ENCODE measurements at regions not wholly inside any gene's neighbourhood (a gene's known extent, or its start where the extent isn't known, plus 50 kb on each side); places are given as distances from the start of the nearest gene placed in this dataset.

DNA sequence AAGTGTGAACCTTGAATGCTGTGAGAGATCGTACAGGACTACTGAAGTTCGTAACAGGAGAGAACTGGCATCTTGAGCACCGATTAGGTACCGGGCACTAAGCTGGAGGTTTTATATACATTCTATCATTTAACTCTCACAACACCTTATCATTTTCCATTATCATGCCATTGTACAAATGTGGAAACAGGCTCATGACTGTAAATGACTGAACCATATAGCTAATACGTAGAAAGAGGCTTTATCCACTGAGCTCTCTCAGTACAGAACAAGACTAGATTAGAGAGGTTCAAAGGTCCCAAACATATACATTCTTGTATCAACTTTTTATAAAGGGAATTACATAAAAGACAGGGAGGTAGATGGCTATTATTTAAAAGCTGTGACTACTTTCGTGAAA is 130.6 kb downstream of the CEP57L1 start:
- DNase-seq = no peak
- Histone ChIP-seq H3K27ac (no peak overlapping the region), H3K27me3 (no peaks in the 10 kb centered on the region), H3K4me1 (no peaks in the 10 kb centered on the region), H3K9me3 (no peaks in the 10 kb centered on the region), H3K36me3 (no peaks in the 10 kb centered on the region), H3K4me3 (no peak overlapping the region)
- no peak for ATAC-seq
- intact Hi-C loops (cut with DNase I) = no loop called here
- WGBS (ENCODE audit: insufficient coverage, low coverage, low lambda C conversion rate, missing lambda C conversion rate) = 89% methylated on average over 6 of the region's 6 CpGs
- TF ChIP-seq POLR2A (IDR thresholded peaks at IDR 0.05) = no peak
- TF ChIP-seq, protein P1, sequence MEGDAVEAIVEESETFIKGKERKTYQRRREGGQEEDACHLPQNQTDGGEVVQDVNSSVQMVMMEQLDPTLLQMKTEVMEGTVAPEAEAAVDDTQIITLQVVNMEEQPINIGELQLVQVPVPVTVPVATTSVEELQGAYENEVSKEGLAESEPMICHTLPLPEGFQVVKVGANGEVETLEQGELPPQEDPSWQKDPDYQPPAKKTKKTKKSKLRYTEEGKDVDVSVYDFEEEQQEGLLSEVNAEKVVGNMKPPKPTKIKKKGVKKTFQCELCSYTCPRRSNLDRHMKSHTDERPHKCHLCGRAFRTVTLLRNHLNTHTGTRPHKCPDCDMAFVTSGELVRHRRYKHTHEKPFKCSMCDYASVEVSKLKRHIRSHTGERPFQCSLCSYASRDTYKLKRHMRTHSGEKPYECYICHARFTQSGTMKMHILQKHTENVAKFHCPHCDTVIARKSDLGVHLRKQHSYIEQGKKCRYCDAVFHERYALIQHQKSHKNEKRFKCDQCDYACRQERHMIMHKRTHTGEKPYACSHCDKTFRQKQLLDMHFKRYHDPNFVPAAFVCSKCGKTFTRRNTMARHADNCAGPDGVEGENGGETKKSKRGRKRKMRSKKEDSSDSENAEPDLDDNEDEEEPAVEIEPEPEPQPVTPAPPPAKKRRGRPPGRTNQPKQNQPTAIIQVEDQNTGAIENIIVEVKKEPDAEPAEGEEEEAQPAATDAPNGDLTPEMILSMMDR (IDR thresholded peaks at IDR 0.05) = no peak

DNA sequence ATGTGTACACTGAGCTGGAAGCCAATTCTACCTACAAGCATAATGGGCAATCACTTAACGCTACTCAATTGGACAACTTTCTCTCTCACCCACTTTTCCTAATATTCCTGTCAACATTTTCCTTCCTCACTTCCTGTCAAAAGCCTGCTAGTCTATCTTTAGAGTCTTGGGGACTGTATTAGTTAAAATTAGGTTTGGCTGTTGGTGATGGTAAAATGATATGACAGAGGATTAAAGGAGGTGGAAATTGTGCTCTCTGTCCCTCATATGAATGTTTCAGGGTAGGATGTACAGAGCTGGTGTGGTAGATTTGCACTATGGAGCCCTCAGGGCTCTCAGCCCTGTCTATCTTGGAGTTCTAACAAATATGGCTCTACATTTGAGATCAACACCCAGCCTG is 129.7 kb downstream of the CEP57L1 start:
- H3K36me3 ChIP-seq = no peaks in the 10 kb centered on the region
- DNase-seq = no peak
- no peak overlapping the region for H3K4me3 ChIP-seq
- H3K27ac ChIP-seq = no peak overlapping the region
- ATAC-seq = no peak
- no peaks in the 10 kb centered on the region for H3K4me1 ChIP-seq
- H3K9me3 ChIP-seq = no peaks in the 10 kb centered on the region
- TF ChIP-seq POLR2A (IDR thresholded peaks at IDR 0.05) = no peak
- TF ChIP-seq, protein P1 (IDR thresholded peaks at IDR 0.05) = no peak
- no peaks in the 10 kb centered on the region for H3K27me3 ChIP-seq
- intact Hi-C loops (cut with DNase I) = no loop called here
- WGBS (ENCODE audit: insufficient coverage, low coverage, low lambda C conversion rate, missing lambda C conversion rate) = 79% methylated on average over 1 of the region's 1 CpG

DNA sequence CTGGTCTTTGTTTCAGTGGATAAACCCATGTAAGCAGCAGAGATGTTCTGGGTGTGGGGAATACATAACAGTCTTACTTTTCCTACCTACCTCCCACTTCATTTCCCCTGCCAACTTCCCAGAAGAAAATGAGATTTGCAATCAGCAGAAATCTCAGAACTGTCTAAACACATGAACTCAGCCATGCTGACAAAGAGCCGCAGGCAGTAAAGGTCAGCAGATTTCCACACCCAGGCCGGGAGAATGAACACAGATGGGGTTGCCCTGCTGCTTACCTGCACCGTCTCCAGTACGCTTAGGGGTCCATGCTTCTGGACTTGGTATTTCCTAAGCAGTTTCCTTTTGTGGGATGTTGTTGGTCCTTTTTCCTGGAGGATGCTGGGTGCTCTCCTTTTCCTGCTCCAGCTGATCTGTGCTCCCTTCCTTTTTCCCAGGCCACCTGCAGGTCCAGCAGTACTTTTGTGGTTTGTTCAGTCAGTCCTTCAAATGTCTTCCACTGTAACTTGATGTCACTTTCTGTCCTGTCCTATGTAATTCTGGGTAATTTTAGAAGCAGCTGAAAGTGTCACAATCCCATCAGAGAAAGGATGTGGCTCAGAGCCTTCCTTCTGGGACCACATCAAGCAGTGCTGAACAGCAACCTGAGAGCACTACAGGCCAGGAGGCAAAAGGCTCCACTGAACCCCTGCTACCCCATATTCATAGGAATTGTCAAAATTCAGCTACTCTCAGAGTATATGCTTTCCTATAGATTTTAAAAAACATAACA is 129.0 kb downstream of the CEP57L1 start:
- WGBS (ENCODE audit: insufficient coverage, low coverage, low lambda C conversion rate, missing lambda C conversion rate) = 0% methylated on average over 1 of the region's 4 CpGs
- H3K36me3 ChIP-seq = no peaks in the 10 kb centered on the region
- H3K4me1 ChIP-seq = no peaks in the 10 kb centered on the region
- DNase-seq = no peak
- H3K4me3 ChIP-seq = no peak overlapping the region
- TF ChIP-seq, protein P1 (IDR thresholded peaks at IDR 0.05) = no peak
- no peak for TF ChIP-seq POLR2A (IDR thresholded peaks at IDR 0.05)
- no peaks in the 10 kb centered on the region for H3K27me3 ChIP-seq
- H3K27ac ChIP-seq = no peak overlapping the region
- ATAC-seq = no peak
- H3K9me3 ChIP-seq = no peaks in the 10 kb centered on the region
- intact Hi-C loops (cut with DNase I) = no loop called here

DNA sequence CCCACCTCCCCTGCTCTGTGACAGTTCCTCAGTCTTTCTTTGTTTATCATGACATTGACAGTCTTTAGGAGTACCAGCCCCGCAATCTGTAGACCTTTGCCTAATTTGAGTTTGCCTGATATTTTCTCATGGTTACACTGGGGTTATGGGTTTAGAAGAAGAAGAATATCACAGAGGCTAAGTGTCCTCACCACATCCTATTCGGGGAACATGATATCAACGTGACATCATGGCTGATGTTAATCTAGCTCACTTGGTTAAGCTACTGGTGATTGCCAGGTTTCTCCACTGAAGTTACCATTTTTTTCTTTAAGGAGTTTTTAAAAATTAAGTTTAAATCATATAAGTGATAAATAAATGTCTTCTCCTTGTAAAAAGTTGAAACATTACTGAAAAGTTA is 127.5 kb downstream of the CEP57L1 start:
- Histone ChIP-seq H3K27me3 (no peaks in the 10 kb centered on the region), H3K9me3 (no peaks in the 10 kb centered on the region), H3K36me3 (no peaks in the 10 kb centered on the region), H3K4me3 (no peak overlapping the region), H3K27ac (no peak overlapping the region), H3K4me1 (no peaks in the 10 kb centered on the region)
- DNase-seq (no peak), ATAC-seq (no peak)
- WGBS (ENCODE audit: insufficient coverage, low coverage, low lambda C conversion rate, missing lambda C conversion rate) = 90% methylated on average over 3 of the region's 3 CpGs
- intact Hi-C loops (cut with DNase I) = no loop called here
- TF ChIP-seq POLR2A (IDR thresholded peaks at IDR 0.05) = no peak
- TF ChIP-seq, protein P1 (IDR thresholded peaks at IDR 0.05) = no peak
